ENCODE measurements at regions not wholly inside any gene's neighbourhood (a gene's known extent, or its start where the extent isn't known, plus 50 kb on each side); places are given as distances from the start of the nearest gene placed in this dataset.

GRCh38 chr6:139446768-139447655 lies 72.6 kb upstream of the CITED2 start:
- TF ChIP-seq POLR2AphosphoS5 (IDR thresholded peaks at IDR 0.05) (no peak), CTCF (IDR thresholded peaks at IDR 0.05) (no peak)
